Kidney tubule cell (primary cell): ENCODE measurements at regions not wholly inside any gene's neighbourhood (a gene's known extent, or its start where the extent isn't known, plus 50 kb on each side); places are given as distances from the start of the nearest gene placed in this dataset.

ENCODE experiments used
- DNase-seq: peaks from one replicate; pipeline ENCODE4 v3.0.0-alpha.2; 2018; ENCODE audit warnings: low spot score

GRCh38 chr7:91519241-91520158 lies 255.3 kb downstream of the FZD1 start:
- DNase-seq, result no peak

GRCh38 chr7:91520645-91521044 lies 256.4 kb downstream of the FZD1 start:
- no peak for DNase-seq

GRCh38 chr7:91526404-91526803 lies 262.2 kb downstream of the FZD1 start:
- no peak for DNase-seq

- no peak for DNase-seq
These were observed 263.2 kb downstream of the FZD1 start for GRCh38 chr7:91527460-91527859.

- no peak for DNase-seq
These were observed 269.8 kb downstream of the FZD1 start for GRCh38 chr7:91533996-91534395.

- DNase-seq, result no peak
These were observed 273.3 kb downstream of the FZD1 start for GRCh38 chr7:91537260-91538152.

GRCh38 chr7:91541641-91542040 lies 277.4 kb downstream of the FZD1 start:
- DNase-seq, result no peak

- DNase-seq, result no peak
These were observed 279.4 kb downstream of the FZD1 start for GRCh38 chr7:91543646-91544045.

- DNase-seq, result no peak
These were observed 285.6 kb downstream of the FZD1 start for GRCh38 chr7:91549878-91550277.

- DNase-seq, result no peak
These were observed 286.7 kb downstream of the FZD1 start for GRCh38 chr7:91550931-91551330.

- peak; percentile 18 for DNase-seq
These were observed 287.3 kb downstream of the FZD1 start for GRCh38 chr7:91551377-91552175.

- DNase-seq, result no peak
These were observed 289.2 kb downstream of the FZD1 start for GRCh38 chr7:91553410-91553895.

- DNase-seq, result no peak
These were observed 290.6 kb downstream of the FZD1 start for GRCh38 chr7:91554883-91555282.

GRCh38 chr7:91556239-91556638 lies 292.0 kb downstream of the FZD1 start:
- DNase-seq, result no peak

- DNase-seq, result no peak
These were observed 292.9 kb downstream of the FZD1 start for GRCh38 chr7:91556956-91557650.

- peak; percentile 97 for DNase-seq
These were observed 293.7 kb downstream of the FZD1 start for GRCh38 chr7:91557789-91558404.

GRCh38 chr7:91559947-91560346 lies 295.7 kb downstream of the FZD1 start:
- no peak for DNase-seq

- no peak for DNase-seq
These were observed 299.9 kb downstream of the FZD1 start for GRCh38 chr7:91564101-91564500.

GRCh38 chr7:91564541-91564940 lies 300.3 kb downstream of the FZD1 start:
- no peak for DNase-seq

GRCh38 chr7:91565499-91566401 lies 301.5 kb downstream of the FZD1 start:
- no peak for DNase-seq
